VCaP (cell line): ENCODE measurements at regions not wholly inside any gene's neighbourhood (a gene's known extent, or its start where the extent isn't known, plus 50 kb on each side); places are given as distances from the start of the nearest gene placed in this dataset.
A peak's percentile ranks its signal among the peaks of the same experiment; 100 is the strongest.

Source experiments
- H3K27ac ChIP-seq: fragments of 450-650 bp; 2 replicates; pipeline ENCODE4 v1.5.1; 2017
- CTCF ChIP-seq: fragments of 450-650 bp; conservative IDR thresholded peaks from 2 replicates; pipeline ENCODE4 v1.5.1; 2017; ENCODE audit warnings: mild to moderate bottlenecking, moderate library complexity

- no peak overlapping the region for H3K27ac ChIP-seq
- TF ChIP-seq CTCF, result no peak
Measured at GRCh38 chr6:74971633-74972032, 234.2 kb downstream of the COL12A1 start.

GRCh38 chr6:74969591-74970267, 236.1 kb downstream of the COL12A1 start:
- TF ChIP-seq CTCF, result no peak
- H3K27ac ChIP-seq, result peak overlapping the region; percentile 74

GRCh38 chr6:74967821-74968220, 238.0 kb downstream of the COL12A1 start:
- no peak for TF ChIP-seq CTCF
- no peak overlapping the region for H3K27ac ChIP-seq

GRCh38 chr6:74966712-74967111, 239.1 kb downstream of the COL12A1 start:
- no peak for TF ChIP-seq CTCF
- H3K27ac ChIP-seq, result no peak overlapping the region

GRCh38 chr6:74964871-74965441, 240.9 kb downstream of the COL12A1 start:
- no peak overlapping the region for H3K27ac ChIP-seq
- no peak for TF ChIP-seq CTCF

GRCh38 chr6:74956559-74957428, 249.1 kb downstream of the COL12A1 start:
- no peak overlapping the region for H3K27ac ChIP-seq
- no peak for TF ChIP-seq CTCF

GRCh38 chr6:74953708-74954107, 252.1 kb downstream of the COL12A1 start:
- no peak for TF ChIP-seq CTCF
- H3K27ac ChIP-seq, result no peak overlapping the region
